Skeletal muscle satellite cell (primary cell): ENCODE measurements at regions not wholly inside any gene's neighbourhood (a gene's known extent, or its start where the extent isn't known, plus 50 kb on each side); places are given as distances from the start of the nearest gene placed in this dataset.

Experiments
- H3K27me3 ChIP-seq: 2 replicates; pipeline ENCODE4 v1.7.0; 2013; ENCODE audit warnings: low read length; ENCODE audit not compliant: control insufficient read depth, insufficient read depth
- H3K36me3 ChIP-seq: 2 replicates; pipeline ENCODE4 v1.7.0; 2013; ENCODE audit warnings: mild to moderate bottlenecking, control low read depth, low read length; ENCODE audit not compliant: insufficient read depth
- H3K4me1 ChIP-seq: 2 replicates; pipeline ENCODE4 v1.7.0; 2013; ENCODE audit warnings: low read length; ENCODE audit not compliant: control insufficient read depth, insufficient read depth
- H3K4me2 ChIP-seq: 2 replicates; pipeline ENCODE4 v1.7.0; 2013; ENCODE audit warnings: mild to moderate bottlenecking, low read length
- H3K4me3 ChIP-seq: 2 replicates; pipeline ENCODE4 v1.7.0; 2013; ENCODE audit warnings: low read length
- H3K9ac ChIP-seq: 2 replicates; pipeline ENCODE4 v1.7.0; 2013; ENCODE audit warnings: mild to moderate bottlenecking, low read depth, low read length, moderate library complexity
- H3K9me3 ChIP-seq: replicated peaks from 2 replicates; pipeline ENCODE4 v1.7.0; 2013; ENCODE audit warnings: mild to moderate bottlenecking, control low read depth, low read length

GRCh38 chr4:155616117-155616516 lies 50.5 kb upstream of the GUCY1A1 start:
- H3K36me3 ChIP-seq = no peaks in the 10 kb centered on the region
- H3K9me3 ChIP-seq = no peaks in the 10 kb centered on the region
- H3K4me3 ChIP-seq = no peak overlapping the region
- H3K4me2 ChIP-seq = no peak overlapping the region
- H3K9ac ChIP-seq = no peak overlapping the region
- no peaks in the 10 kb centered on the region for H3K27me3 ChIP-seq
- no peaks in the 10 kb centered on the region for H3K4me1 ChIP-seq

GRCh38 chr4:155615081-155615887 lies 51.4 kb upstream of the GUCY1A1 start:
- Histone ChIP-seq H3K4me1 (no peaks in the 10 kb centered on the region), H3K4me3 (no peak overlapping the region), H3K36me3 (no peaks in the 10 kb centered on the region), H3K9ac (no peak overlapping the region), H3K9me3 (no peaks in the 10 kb centered on the region), H3K4me2 (no peak overlapping the region), H3K27me3 (no peaks in the 10 kb centered on the region)

DNA sequence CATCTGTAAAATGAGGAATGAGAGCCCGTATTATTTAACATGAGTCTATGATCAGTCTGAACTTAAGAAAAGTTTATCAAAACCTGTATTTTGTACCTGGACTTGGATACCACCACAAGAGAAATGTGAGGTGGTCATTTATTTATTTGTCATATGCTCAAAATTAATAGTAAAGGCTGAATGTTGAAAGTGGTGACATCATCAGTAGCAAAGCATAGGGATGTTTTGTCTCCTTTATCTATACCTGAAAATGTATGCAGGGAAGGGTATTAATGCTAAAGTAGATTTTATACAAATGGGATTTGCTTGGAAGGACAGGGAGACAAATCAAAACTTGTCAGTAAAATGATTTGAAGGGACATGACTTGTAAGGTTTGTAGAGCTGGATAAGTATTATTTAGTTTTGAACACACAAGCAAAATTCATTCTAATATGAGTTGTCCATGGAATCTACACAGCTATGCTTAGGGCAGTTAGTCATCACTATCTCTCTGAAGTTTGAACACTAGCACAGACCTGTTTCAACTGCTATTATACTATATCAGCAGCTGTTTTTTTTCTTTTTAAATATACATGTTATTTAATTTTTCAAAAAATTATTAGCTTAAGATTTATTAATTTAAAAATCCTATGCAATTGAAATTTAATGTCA lies 52.4 kb upstream of the GUCY1A1 start:
- Histone ChIP-seq H3K9ac (no peak overlapping the region), H3K4me3 (no peak overlapping the region), H3K4me1 (no peaks in the 10 kb centered on the region), H3K9me3 (no peaks in the 10 kb centered on the region), H3K36me3 (no peaks in the 10 kb centered on the region), H3K4me2 (no peak overlapping the region), H3K27me3 (no peaks in the 10 kb centered on the region)

DNA sequence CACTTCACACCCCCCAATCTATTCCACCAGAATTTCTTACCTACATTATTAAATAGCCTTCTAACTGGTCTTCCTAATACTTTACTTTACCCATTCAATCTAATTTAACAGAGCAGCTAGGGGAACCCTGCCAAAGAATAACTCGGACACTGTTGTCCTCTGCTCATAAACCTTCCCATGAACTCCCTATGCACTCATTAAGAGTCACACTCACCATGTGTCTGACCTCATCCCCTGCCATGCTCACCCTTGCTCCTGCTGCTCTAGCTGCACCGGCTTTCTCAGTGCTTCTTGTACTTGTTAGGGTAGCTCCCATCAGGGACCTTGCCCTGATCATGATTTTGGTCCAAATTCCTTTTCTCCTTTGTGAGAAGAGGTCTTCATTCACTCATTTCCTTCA lies 54.6 kb upstream of the GUCY1A1 start:
- Histone ChIP-seq H3K4me2 (no peak overlapping the region), H3K27me3 (no peaks in the 10 kb centered on the region), H3K4me1 (no peaks in the 10 kb centered on the region), H3K4me3 (no peak overlapping the region), H3K36me3 (no peaks in the 10 kb centered on the region), H3K9me3 (no peaks in the 10 kb centered on the region), H3K9ac (no peak overlapping the region)

- no peaks in the 10 kb centered on the region for H3K27me3 ChIP-seq
- H3K4me1 ChIP-seq = no peaks in the 10 kb centered on the region
- no peaks in the 10 kb centered on the region for H3K9me3 ChIP-seq
- no peak overlapping the region for H3K9ac ChIP-seq
- no peak overlapping the region for H3K4me3 ChIP-seq
- H3K4me2 ChIP-seq = no peak overlapping the region
- no peaks in the 10 kb centered on the region for H3K36me3 ChIP-seq
These were observed 55.1 kb upstream of the GUCY1A1 start for GRCh38 chr4:155611501-155611900.

DNA sequence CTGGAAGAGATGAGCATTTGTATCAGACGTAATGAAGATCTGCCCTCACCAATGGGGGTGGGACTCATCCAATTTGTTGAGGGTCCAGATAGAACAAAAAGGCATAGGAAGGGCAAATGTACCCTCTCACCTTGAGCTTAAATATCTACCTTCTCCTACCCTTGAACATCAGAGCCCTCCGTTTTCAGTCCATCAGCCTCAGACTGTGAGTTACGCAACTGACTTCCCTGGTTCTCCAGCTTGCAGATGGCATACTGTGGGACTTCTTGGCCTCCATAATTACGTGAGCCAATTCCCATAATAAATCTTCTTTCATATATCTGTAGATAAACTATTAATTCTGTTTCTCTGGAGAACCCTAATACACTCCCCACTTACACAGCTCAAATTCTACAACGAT lies 56.5 kb upstream of the GUCY1A1 start:
- H3K4me2 ChIP-seq = no peak overlapping the region
- no peak overlapping the region for H3K9ac ChIP-seq
- H3K27me3 ChIP-seq = no peaks in the 10 kb centered on the region
- H3K4me3 ChIP-seq = no peak overlapping the region
- no peaks in the 10 kb centered on the region for H3K36me3 ChIP-seq
- no peaks in the 10 kb centered on the region for H3K9me3 ChIP-seq
- H3K4me1 ChIP-seq = peaks cover 2% of the 10 kb centered on the region

DNA sequence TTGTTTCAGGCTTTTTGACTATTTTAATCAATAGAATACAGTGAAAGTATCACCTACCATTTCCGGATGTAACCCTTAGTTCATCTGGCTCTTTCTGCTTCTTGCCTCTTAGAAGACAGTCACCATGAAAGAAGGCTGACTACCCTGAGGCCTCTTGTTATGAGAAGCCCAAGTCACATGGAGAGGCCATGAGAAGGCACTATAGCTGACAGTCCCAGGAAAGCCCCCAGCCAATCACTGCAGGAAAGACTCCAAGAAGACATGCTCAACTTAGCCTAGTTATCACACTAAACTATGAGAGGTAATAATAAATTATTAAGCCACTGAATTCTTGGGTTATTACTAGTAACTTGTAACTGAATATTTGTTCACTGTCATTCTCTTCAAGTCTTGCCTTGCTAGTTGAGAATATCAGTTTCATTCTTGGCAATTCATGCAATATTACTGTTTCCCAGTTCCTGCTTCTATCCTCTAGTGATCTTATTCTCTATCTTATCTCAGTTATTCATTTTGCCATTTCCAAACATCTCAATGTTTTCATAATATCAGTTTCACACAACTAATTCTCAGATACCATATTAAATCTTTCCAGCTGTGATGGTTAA lies 57.1 kb upstream of the GUCY1A1 start:
- Histone ChIP-seq H3K36me3 (no peaks in the 10 kb centered on the region), H3K4me2 (no peak overlapping the region), H3K4me3 (no peak overlapping the region), H3K4me1 (peaks cover 7% of the 10 kb centered on the region), H3K9me3 (no peaks in the 10 kb centered on the region), H3K27me3 (no peaks in the 10 kb centered on the region), H3K9ac (no peak overlapping the region)

DNA sequence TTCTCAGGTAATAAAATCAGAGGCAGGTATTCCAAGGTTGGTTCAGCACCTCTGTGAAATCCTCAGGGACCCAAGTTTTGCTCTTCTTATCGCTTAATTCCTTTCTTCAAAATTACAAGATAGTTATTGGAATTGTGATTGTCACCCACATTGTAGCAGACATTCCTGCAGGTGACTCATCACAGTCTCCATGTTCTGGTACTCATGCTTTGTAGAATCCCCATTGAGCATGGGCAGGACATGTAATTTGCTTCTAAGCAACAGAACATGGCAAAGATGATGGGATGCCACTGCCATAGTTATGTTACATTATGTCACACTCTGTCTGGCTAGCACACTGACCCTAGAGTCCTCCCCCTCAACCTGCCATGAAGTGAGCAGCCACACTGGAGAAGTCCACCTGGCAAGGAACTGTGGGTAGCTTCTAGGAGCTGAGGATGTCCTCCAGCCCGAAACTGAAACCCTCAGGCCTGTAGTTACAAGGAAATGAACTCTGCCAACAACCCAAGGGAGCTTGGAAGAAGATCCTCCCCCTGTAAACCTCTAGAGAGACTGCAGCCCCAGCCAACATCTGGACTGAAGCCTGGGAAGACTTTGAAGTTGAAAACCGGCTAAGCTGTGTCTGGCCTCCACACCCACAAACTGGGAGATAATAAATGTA lies 58.3 kb upstream of the GUCY1A1 start:
- H3K4me2 ChIP-seq = no peak overlapping the region
- no peak overlapping the region for H3K4me3 ChIP-seq
- H3K9ac ChIP-seq = no peak overlapping the region
- peaks cover 12% of the 10 kb centered on the region for H3K4me1 ChIP-seq
- no peaks in the 10 kb centered on the region for H3K9me3 ChIP-seq
- no peaks in the 10 kb centered on the region for H3K36me3 ChIP-seq
- H3K27me3 ChIP-seq = no peaks in the 10 kb centered on the region

GRCh38 chr4:155607481-155607880 lies 59.2 kb upstream of the GUCY1A1 start:
- no peak overlapping the region for H3K4me3 ChIP-seq
- no peaks in the 10 kb centered on the region for H3K9me3 ChIP-seq
- peaks cover 12% of the 10 kb centered on the region for H3K4me1 ChIP-seq
- no peak overlapping the region for H3K4me2 ChIP-seq
- no peak overlapping the region for H3K9ac ChIP-seq
- no peaks in the 10 kb centered on the region for H3K27me3 ChIP-seq
- H3K36me3 ChIP-seq = no peaks in the 10 kb centered on the region

GRCh38 chr4:155604718-155605626 lies 61.7 kb upstream of the GUCY1A1 start:
- Histone ChIP-seq H3K4me3 (no peak overlapping the region), H3K9ac (no peak overlapping the region), H3K36me3 (no peaks in the 10 kb centered on the region), H3K27me3 (no peaks in the 10 kb centered on the region), H3K4me2 (no peak overlapping the region), H3K9me3 (no peaks in the 10 kb centered on the region), H3K4me1 (peaks cover 12% of the 10 kb centered on the region)
